ENCODE measurements at regions not wholly inside any gene's neighbourhood (a gene's known extent, or its start where the extent isn't known, plus 50 kb on each side); places are given as distances from the start of the nearest gene placed in this dataset.

GRCh38 chr18:40011201-40011600 lies 1943.8 kb upstream of the PIK3C3 start:
- TF ChIP-seq SIN3A (IDR thresholded peaks at IDR 0.05; ENCODE audit: borderline replicate concordance, insufficient read depth, low read length) (no peak), FOXP2 (optimal IDR thresholded peaks at IDR 0.05; ENCODE audit: borderline replicate concordance, extremely low read depth, extremely low read length, insufficient read depth) (no peak), POLR2AphosphoS5 (IDR thresholded peaks at IDR 0.05; ENCODE audit: low read depth, low read length) (no peak), TAF1 (IDR thresholded peaks at IDR 0.05; ENCODE audit: borderline replicate concordance, insufficient read depth, low read length) (no peak)
- TF ChIP-seq, protein P1, sequence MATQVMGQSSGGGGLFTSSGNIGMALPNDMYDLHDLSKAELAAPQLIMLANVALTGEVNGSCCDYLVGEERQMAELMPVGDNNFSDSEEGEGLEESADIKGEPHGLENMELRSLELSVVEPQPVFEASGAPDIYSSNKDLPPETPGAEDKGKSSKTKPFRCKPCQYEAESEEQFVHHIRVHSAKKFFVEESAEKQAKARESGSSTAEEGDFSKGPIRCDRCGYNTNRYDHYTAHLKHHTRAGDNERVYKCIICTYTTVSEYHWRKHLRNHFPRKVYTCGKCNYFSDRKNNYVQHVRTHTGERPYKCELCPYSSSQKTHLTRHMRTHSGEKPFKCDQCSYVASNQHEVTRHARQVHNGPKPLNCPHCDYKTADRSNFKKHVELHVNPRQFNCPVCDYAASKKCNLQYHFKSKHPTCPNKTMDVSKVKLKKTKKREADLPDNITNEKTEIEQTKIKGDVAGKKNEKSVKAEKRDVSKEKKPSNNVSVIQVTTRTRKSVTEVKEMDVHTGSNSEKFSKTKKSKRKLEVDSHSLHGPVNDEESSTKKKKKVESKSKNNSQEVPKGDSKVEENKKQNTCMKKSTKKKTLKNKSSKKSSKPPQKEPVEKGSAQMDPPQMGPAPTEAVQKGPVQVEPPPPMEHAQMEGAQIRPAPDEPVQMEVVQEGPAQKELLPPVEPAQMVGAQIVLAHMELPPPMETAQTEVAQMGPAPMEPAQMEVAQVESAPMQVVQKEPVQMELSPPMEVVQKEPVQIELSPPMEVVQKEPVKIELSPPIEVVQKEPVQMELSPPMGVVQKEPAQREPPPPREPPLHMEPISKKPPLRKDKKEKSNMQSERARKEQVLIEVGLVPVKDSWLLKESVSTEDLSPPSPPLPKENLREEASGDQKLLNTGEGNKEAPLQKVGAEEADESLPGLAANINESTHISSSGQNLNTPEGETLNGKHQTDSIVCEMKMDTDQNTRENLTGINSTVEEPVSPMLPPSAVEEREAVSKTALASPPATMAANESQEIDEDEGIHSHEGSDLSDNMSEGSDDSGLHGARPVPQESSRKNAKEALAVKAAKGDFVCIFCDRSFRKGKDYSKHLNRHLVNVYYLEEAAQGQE (IDR thresholded peaks at IDR 0.05; ENCODE audit: insufficient read depth in 1 of 2, low read depth in 2 of 2, low read length in 2 of 2), result no peak

- TF ChIP-seq, protein P1 (IDR thresholded peaks at IDR 0.05; ENCODE audit: insufficient read depth in 1 of 2, low read depth in 2 of 2, low read length in 2 of 2), result no peak
- TF ChIP-seq POLR2AphosphoS5 (IDR thresholded peaks at IDR 0.05; ENCODE audit: low read depth, low read length), result no peak
- TF ChIP-seq TAF1 (IDR thresholded peaks at IDR 0.05; ENCODE audit: borderline replicate concordance, insufficient read depth, low read length), result no peak
- no peak for TF ChIP-seq FOXP2 (optimal IDR thresholded peaks at IDR 0.05; ENCODE audit: borderline replicate concordance, extremely low read depth, extremely low read length, insufficient read depth)
- no peak for TF ChIP-seq SIN3A (IDR thresholded peaks at IDR 0.05; ENCODE audit: borderline replicate concordance, insufficient read depth, low read length)
Observed at GRCh38 chr18:40006634-40007033, 1948.4 kb upstream of the PIK3C3 start.

DNA sequence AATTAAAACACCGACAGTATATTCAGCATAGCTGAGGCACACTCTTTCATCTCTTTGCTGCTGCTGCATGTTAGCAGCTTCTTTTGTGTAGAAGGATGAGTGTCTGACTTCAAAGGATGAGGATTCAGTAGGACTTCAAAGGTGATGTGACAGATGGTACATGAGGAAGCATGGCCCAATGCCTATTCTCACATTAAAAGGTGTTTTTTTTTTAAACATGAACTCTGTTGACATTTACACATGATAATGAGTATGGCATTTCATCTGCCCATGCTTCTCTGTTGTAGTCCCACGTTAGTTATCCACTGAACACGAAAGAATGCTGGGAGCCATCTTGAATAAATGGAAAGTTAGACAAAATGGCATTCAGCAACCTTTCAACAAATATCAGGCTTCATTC lies 1950.8 kb upstream of the PIK3C3 start:
- no peak for TF ChIP-seq TAF1 (IDR thresholded peaks at IDR 0.05; ENCODE audit: borderline replicate concordance, insufficient read depth, low read length)
- no peak for TF ChIP-seq FOXP2 (optimal IDR thresholded peaks at IDR 0.05; ENCODE audit: borderline replicate concordance, extremely low read depth, extremely low read length, insufficient read depth)
- TF ChIP-seq SIN3A (IDR thresholded peaks at IDR 0.05; ENCODE audit: borderline replicate concordance, insufficient read depth, low read length), result no peak
- TF ChIP-seq, protein P1 (IDR thresholded peaks at IDR 0.05; ENCODE audit: insufficient read depth in 1 of 2, low read depth in 2 of 2, low read length in 2 of 2), result no peak
- no peak for TF ChIP-seq POLR2AphosphoS5 (IDR thresholded peaks at IDR 0.05; ENCODE audit: low read depth, low read length)

- TF ChIP-seq TAF1 (IDR thresholded peaks at IDR 0.05; ENCODE audit: borderline replicate concordance, insufficient read depth, low read length) (no peak), POLR2AphosphoS5 (IDR thresholded peaks at IDR 0.05; ENCODE audit: low read depth, low read length) (no peak), FOXP2 (optimal IDR thresholded peaks at IDR 0.05; ENCODE audit: borderline replicate concordance, extremely low read depth, extremely low read length, insufficient read depth) (no peak), SIN3A (IDR thresholded peaks at IDR 0.05; ENCODE audit: borderline replicate concordance, insufficient read depth, low read length) (no peak)
- TF ChIP-seq, protein P1 (IDR thresholded peaks at IDR 0.05; ENCODE audit: insufficient read depth in 1 of 2, low read depth in 2 of 2, low read length in 2 of 2), result no peak
Observed at GRCh38 chr18:39998317-39998716, 1956.7 kb upstream of the PIK3C3 start.

- TF ChIP-seq SIN3A (IDR thresholded peaks at IDR 0.05; ENCODE audit: borderline replicate concordance, insufficient read depth, low read length) (no peak), FOXP2 (optimal IDR thresholded peaks at IDR 0.05; ENCODE audit: borderline replicate concordance, extremely low read depth, extremely low read length, insufficient read depth) (no peak), POLR2AphosphoS5 (IDR thresholded peaks at IDR 0.05; ENCODE audit: low read depth, low read length) (no peak)
- TF ChIP-seq, protein P1 (IDR thresholded peaks at IDR 0.05; ENCODE audit: insufficient read depth in 1 of 2, low read depth in 2 of 2, low read length in 2 of 2), result no peak
Observed at GRCh38 chr18:39994498-39994897, 1960.5 kb upstream of the PIK3C3 start.

Measured in PFSK-1 (cell line).